HG03159 (cell line): ENCODE measurements at regions not wholly inside any gene's neighbourhood (a gene's known extent, or its start where the extent isn't known, plus 50 kb on each side); places are given as distances from the start of the nearest gene placed in this dataset.
A peak's percentile ranks its signal among the peaks of the same experiment; 100 is the strongest.
"Not testable (repeated sequence)": the region's sequence is repeated elsewhere in the genome, so short reads cannot be mapped to it uniquely, and the experiment has no call there.

ENCODE experiments used
- ATAC-seq: cut with Tn5 transposase; IDR thresholded peaks from one replicate; pipeline ENCODE4 v1.9.1; 2021; ENCODE audit warnings: mild to moderate bottlenecking, moderate library complexity; ENCODE audit not compliant: unreplicated experiment

DNA sequence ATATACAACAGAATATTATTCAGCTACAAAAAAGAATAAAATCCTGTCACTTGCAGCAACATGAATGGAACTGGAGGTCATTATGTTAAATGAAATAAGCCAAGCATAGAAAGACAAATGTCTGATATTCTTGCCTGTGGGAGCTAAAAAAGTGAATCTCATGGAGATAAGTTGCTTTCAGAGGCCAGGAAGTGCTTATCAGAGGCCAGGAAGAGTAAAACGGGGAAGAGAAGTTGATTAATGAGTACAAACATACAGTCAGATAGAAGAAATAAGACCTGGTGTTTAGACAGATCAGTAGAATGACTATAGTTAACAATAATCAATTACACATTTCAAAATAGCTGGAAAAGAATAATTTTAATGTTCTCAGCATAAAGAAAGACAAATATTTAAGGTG lies 54.4 kb upstream of the CPHXL start:
- ATAC-seq = no peak

DNA sequence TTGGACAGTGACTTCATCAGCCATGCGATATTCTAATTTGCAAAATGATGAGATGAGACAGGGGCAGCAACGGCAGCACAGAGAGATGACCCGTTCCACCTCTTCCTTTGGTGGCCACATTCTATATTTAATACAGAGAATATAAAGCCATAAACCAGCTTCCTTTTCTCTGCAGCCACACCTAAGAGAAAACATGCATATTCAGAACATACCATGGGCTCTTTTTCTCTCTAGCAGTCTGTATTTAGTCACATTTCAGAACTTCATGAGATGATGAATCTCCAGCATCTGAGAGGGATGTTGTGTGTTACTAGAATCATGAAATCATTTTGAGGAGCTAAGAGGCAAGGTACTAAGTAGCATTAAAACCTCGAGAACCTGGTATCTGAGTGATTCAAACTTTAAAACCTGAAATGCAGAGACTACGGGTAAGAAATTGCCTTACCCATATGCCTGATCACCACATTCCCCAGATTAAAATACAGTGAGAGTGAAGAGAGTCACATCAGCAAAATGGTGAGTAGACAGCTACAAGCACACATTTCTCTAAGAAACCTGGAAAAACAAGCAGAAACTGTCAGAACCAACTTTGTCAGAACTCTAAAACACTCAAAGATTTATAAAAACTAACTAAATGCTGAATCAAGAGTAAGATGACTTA lies 55.5 kb upstream of the CPHXL start:
- no peak for ATAC-seq

- peak; percentile 65 for ATAC-seq
These were observed 61.1 kb upstream of the CPHXL start for GRCh38 chr16:75787440-75787839.

- ATAC-seq = peak; percentile 67
These were observed 62.9 kb upstream of the CPHXL start for GRCh38 chr16:75789237-75789636.

GRCh38 chr16:75792771-75793492 lies 66.6 kb upstream of the CPHXL start:
- no peak for ATAC-seq

DNA sequence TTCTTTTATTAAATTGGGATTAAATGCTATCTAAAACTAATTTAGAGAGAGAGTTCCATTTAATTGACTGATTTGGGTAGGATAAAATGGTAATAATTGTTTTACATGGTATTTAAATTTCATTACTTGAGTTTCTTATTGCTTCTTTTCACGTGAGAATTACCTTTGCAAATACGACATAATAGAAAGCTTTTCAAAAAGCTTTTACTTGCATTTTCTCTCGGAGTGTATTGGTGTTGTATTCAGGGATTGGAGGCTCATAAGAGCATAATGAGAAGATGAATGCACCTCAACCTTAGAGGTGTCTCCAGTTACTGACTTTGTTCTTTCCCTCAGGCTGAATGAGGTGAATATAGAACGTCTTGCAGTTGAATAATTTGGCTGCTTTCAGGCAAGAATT lies 67.4 kb upstream of the CPHXL start:
- no peak for ATAC-seq

DNA sequence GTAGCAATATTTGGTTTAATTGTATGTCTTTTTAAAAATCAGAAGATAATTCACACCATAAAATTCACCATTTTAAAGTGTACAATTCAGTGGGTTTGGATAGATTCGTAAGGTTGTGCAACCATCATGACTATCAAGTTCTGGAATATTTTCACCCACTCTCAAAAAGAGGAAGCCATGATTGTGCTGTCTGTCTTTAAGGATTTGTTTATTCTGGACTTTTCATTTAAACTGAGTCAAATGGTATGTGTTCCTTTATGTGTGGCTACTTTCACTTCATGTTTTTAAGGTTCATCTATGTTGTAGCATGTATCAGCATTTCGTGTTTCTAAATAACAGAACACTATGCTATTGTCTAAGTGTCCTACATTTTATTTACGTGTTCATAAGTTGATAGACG lies 68.1 kb upstream of the CPHXL start:
- peak; percentile 62 for ATAC-seq

GRCh38 chr16:75798714-75799113 lies 72.4 kb upstream of the CPHXL start:
- no peak for ATAC-seq

GRCh38 chr16:75801307-75801706 lies 75.0 kb upstream of the CPHXL start:
- no peak for ATAC-seq

DNA sequence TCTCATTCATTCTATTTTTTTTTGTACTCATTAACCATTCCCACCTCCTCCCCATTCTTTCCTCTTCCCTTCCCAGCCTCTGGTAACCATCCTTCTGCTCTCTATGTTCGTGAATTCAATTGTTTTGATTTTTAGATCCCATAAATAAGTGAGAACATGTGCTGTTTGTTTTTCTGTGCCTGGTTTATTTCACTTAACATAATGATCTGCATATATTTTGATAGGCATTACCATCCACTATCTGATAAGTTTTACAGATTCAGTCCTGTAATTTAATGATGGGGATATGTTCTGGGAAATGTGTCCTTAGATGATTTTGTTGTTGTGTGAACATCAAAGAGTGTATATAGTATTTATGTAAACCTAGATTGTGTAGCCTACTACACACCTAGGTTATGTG lies 77.5 kb upstream of the CPHXL start:
- ATAC-seq = no peak

- ATAC-seq = no peak
These were observed 78.1 kb upstream of the CPHXL start for GRCh38 chr16:75804368-75804767.

- ATAC-seq = no peak
These were observed 79.7 kb upstream of the CPHXL start for GRCh38 chr16:75805946-75806345.

GRCh38 chr16:75806487-75806886 lies 80.2 kb upstream of the CPHXL start:
- ATAC-seq = no peak

DNA sequence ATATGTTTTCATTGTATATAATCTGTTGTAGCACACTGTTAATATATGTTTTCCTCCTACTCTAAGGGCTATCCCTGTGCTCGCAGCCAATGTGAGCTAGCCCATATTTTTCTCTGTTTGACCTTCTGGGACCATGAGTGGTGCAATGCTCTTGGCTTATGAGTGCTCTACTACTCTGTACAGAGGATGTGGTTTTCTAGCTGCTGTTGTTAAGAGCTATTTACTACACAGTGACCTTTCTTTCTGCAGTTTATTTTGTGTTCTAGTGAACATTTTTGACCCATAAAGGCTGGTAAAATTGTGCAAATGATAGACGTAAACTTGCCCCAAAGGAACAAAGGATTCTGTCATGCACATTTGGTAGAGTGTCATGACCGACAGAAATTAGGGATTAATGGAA lies 84.1 kb upstream of the CPHXL start:
- ATAC-seq = no peak

GRCh38 chr16:75811020-75811634 lies 84.8 kb upstream of the CPHXL start:
- ATAC-seq = no peak

- no peak for ATAC-seq
These were observed 92.2 kb upstream of the CPHXL start for GRCh38 chr16:75818491-75818890.

GRCh38 chr16:75820672-75821071 lies 94.4 kb upstream of the CPHXL start:
- no peak for ATAC-seq

DNA sequence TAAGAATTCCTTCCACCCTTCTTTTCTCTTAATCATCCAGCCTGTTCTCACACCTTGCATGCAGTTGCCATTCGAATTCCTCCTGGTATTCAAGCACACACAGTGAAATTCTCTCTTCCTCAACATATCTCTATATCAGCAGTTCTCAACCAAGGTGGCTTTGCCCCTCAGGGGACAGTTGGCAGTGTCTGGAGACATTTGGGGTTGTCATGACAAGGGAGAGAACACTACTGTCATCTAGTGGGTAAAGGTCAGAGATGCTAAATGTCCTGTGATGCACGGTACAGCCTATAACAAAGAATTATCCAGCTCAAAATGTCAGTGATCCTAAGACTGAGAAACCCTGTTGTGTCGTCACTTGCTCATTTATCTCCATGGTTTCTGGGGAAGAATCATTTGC lies 94.8 kb upstream of the CPHXL start:
- no peak for ATAC-seq

DNA sequence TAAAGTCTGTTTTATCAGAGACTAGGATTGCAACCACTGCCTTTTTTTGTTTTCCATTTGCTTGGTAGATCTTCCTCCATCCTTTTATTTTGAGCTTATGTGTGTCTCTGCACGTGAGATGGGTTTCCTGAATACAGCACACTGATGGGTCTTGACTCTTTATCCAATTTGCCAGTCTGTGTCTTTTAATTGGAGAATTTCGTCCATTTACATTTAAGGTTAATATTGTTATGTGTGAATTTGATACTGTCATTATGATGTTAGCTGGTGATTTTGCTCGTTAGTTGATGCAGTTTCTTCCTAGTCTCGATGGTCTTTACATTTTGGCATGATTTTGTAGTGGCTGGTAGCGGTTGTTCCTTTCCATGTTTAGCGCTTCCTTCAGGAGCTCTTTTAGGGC lies 99.5 kb upstream of the CPHXL start:
- ATAC-seq = not testable (repeated sequence)

DNA sequence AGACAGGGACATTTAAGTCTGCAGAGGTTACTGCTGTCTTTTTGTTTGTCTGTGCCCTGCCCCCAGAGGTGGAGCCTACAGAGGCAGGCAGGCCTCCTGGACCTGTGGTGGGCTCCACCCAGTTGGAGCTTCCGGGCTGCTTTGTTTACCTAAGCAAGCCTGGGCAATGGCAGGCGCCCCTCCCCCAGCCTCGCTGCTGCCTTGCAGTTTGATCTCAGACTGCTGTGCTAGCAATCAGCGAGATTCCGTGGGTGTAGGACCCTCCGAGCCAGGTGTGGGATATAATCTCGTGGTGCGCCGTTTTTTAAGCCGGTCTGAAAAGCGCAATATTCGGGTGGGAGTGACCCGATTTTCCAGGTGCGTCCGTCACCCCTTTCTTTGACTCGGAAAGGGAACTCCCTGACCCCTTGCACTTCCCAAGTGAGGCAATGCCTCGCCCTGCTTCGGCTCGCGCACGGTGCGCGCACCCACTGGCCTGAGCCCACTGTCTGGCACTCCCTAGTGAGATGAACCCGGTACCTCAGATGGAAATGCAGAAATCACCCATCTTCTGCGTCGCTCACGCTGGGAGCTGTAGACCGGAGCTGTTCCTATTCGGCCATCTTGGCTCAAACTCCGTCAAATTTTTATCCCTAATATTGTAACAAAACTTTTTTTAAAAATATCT lies 101.2 kb upstream of the CPHXL start:
- not testable (repeated sequence) for ATAC-seq

DNA sequence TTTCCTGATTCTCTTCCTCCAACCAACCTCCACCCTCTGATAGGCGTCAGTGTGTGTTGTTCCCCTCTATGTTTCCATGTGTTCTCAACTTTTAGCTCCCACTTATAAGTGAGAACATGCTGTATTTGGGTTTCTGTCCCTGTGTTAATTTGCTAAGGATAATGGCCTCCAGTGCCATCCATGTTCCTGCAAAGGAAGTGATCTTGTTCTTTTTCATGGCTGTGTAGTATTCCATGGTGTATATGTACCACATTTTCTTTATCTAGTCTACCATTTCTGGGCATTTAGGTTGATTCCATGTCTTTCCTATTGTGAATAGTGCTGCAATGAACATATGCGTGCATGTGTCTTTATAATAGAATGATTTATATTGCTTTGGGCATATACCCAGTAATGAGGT lies 107.1 kb upstream of the CPHXL start:
- ATAC-seq = not testable (repeated sequence)
